CD14-positive monocyte (primary cell): ENCODE measurements at regions not wholly inside any gene's neighbourhood (a gene's known extent, or its start where the extent isn't known, plus 50 kb on each side); places are given as distances from the start of the nearest gene placed in this dataset.

Experiments
- DNase-seq, 3 donors: peaks; one replicate each; pipeline ENCODE4 v3.0.0-alpha.2; 2011 to 2022
- H2AFZ ChIP-seq: 2 replicates; pipeline ENCODE4 v1.6.0; 2012; ENCODE audit warnings: mild to moderate bottlenecking, low read depth, low read length, inconsistent platforms; ENCODE audit not compliant: insufficient read depth, poor library complexity, severe bottlenecking
- H3K27ac ChIP-seq, 2 donors: 1 replicate in 1 of 2; 2 replicates in 1 of 2; pipeline ENCODE4 v1.5.1; 2012 to 2013; ENCODE audit warnings: low read length in 2 of 2, control low read depth in 1 of 2, inconsistent platforms in 1 of 2, low read depth in 1 of 2, mild to moderate bottlenecking in 1 of 2
- H3K27me3 ChIP-seq, 2 donors: one replicate each; pipeline versions ENCODE4 v1.6.0 to v1.6.1; 2011 to 2013; ENCODE audit warnings: low read length in 2 of 2; ENCODE audit not compliant: control insufficient read depth in 2 of 2, insufficient read depth in 2 of 2
- H3K36me3 ChIP-seq, 2 donors: replicated peaks in 1 of 2; 1 replicate in 1 of 2; 2 replicates in 1 of 2; pipeline versions ENCODE4 v1.5.1 to v1.6.1; 2012 to 2013; ENCODE audit warnings: low read length in 2 of 2, control low read depth in 1 of 2, inconsistent platforms in 1 of 2, mild to moderate bottlenecking in 1 of 2; ENCODE audit not compliant: insufficient read depth in 2 of 2, control insufficient read depth in 1 of 2
- H3K4me1 ChIP-seq, 2 donors: 1 replicate in 1 of 2; 2 replicates in 1 of 2; pipeline versions ENCODE4 v1.5.1 to v1.6.1; 2012 to 2013; ENCODE audit warnings: low read length in 2 of 2, control low read depth in 1 of 2, inconsistent platforms in 1 of 2, mild to moderate bottlenecking in 1 of 2, moderate library complexity in 1 of 2; ENCODE audit not compliant: insufficient read depth in 2 of 2, control insufficient read depth in 1 of 2
- H3K4me2 ChIP-seq: replicated peaks from 2 replicates; pipeline ENCODE3; 2012; ENCODE audit warnings: low read length, moderate library complexity, mild to moderate bottlenecking; ENCODE audit not compliant: poor library complexity, severe bottlenecking; ENCODE audit errors: extremely low read depth
- H3K4me3 ChIP-seq, 3 experiments: fragments of 200-600 bp in 1 of 3; sonication (generic) in 1 of 3; replicated peaks in 1 of 3; 1 replicate in 2 of 3; 2 replicates in 1 of 3; pipeline ENCODE4 v1.5.1; 2011 to 2013; ENCODE audit warnings: low read length in 3 of 3, mild to moderate bottlenecking in 3 of 3, control low read depth in 2 of 3, low read depth in 2 of 3, inconsistent platforms in 1 of 3, moderate library complexity in 1 of 3
- H3K79me2 ChIP-seq: 2 replicates; pipeline ENCODE4 v1.6.0; 2012; ENCODE audit warnings: mild to moderate bottlenecking, control low read depth, inconsistent platforms, low read length, moderate library complexity; ENCODE audit not compliant: insufficient read depth
- H3K9ac ChIP-seq: 2 replicates; pipeline ENCODE4 v1.6.0; 2017; ENCODE audit warnings: low read length, mild to moderate bottlenecking; ENCODE audit not compliant: insufficient read depth, poor library complexity, severe bottlenecking
- H3K9me3 ChIP-seq, 2 donors: replicated peaks in 1 of 2; 1 replicate in 1 of 2; 2 replicates in 1 of 2; pipeline versions ENCODE4 v1.5.1 to v1.6.1; 2012 to 2013; ENCODE audit warnings: low read length in 2 of 2, control low read depth in 1 of 2; ENCODE audit not compliant: control insufficient read depth in 1 of 2, insufficient read depth in 1 of 2
- H4K20me1 ChIP-seq: 2 replicates; pipeline ENCODE4 v1.6.0; 2012; ENCODE audit warnings: mild to moderate bottlenecking, low read length, control low read depth, moderate library complexity; ENCODE audit not compliant: insufficient read depth
- H3K27ac Mint-ChIP-seq, 7 donors: one replicate each; pipeline ENCODE4 v1.8.0; 2020; ENCODE audit warnings: mild to moderate bottlenecking in 7 of 7, mixed read lengths in 7 of 7, moderate library complexity in 6 of 7, inconsistent platforms in 2 of 7
- H3K27me3 Mint-ChIP-seq, 3 donors: one replicate each; pipeline ENCODE4 v1.8.0; 2021 to 2022; ENCODE audit warnings: low read depth in 3 of 3, mild to moderate bottlenecking in 3 of 3, mixed read lengths in 3 of 3, moderate library complexity in 3 of 3, inconsistent platforms in 1 of 3
- H3K36me3 Mint-ChIP-seq, 2 donors: one replicate each; pipeline ENCODE4 v1.8.0; 2020; ENCODE audit warnings: mixed read lengths in 2 of 2, inconsistent platforms in 1 of 2, mild to moderate bottlenecking in 1 of 2
- H3K4me1 Mint-ChIP-seq: one replicate; pipeline ENCODE4 v1.8.0; 2020; ENCODE audit warnings: mild to moderate bottlenecking, mixed read lengths
- H3K4me3 Mint-ChIP-seq, 2 donors: one replicate each; pipeline ENCODE4 v1.8.0; 2020; ENCODE audit warnings: mild to moderate bottlenecking in 2 of 2, mixed read lengths in 2 of 2, moderate library complexity in 1 of 2
- H3K9me3 Mint-ChIP-seq, 7 donors: one replicate each; pipeline ENCODE4 v1.8.0; 2020 to 2022; ENCODE audit warnings: mixed read lengths in 7 of 7, mild to moderate bottlenecking in 6 of 7, moderate library complexity in 6 of 7, inconsistent platforms in 2 of 7
- WGBS: methylation state at CpG from one replicate; pipeline ENCODE4 v1.1.5; 2013; ENCODE audit warnings: missing lambda C conversion rate; ENCODE audit not compliant: insufficient coverage; 5-methylcytosine and 5-hydroxymethylcytosine counted together
- intact Hi-C, 2 donors: fragments of 100-400 bp; cut with micrococcal nuclease; formaldehyde crosslinking; loops; one replicate each; pipeline versions ENCODE4 v1.15.0 to v1.15.1; 2023
- TF ChIP-seq, protein P1 (sequence below): fragments of 200-600 bp; IDR thresholded peaks from one replicate; pipeline ENCODE4 v1.8.0; 2022; ENCODE audit warnings: antibody characterized with exemption, mild to moderate bottlenecking

- no peak overlapping the region for H3K9ac ChIP-seq
- no peaks in the 10 kb centered on the region for H3K27me3 ChIP-seq
- no peaks in the 10 kb centered on the region for H3K36me3 Mint-ChIP-seq
- no peak overlapping the region for H3K27ac ChIP-seq
- no peak overlapping the region for H3K4me2 ChIP-seq
- no peaks in the 10 kb centered on the region for H4K20me1 ChIP-seq
- no peaks in the 10 kb centered on the region for H3K4me1 ChIP-seq
- WGBS, result 100% methylated on average over 2 of the region's 3 CpGs
- H3K27ac Mint-ChIP-seq, result no peak overlapping the region
- H3K79me2 ChIP-seq, result no peaks in the 10 kb centered on the region
- no peak for DNase-seq
- no peak overlapping the region for H3K4me3 Mint-ChIP-seq
- no peaks in the 10 kb centered on the region for H3K27me3 Mint-ChIP-seq
- H3K4me1 Mint-ChIP-seq, result no peaks in the 10 kb centered on the region
- no peaks in the 10 kb centered on the region for H3K9me3 ChIP-seq
- intact Hi-C loops, result no loop called here
- H3K4me3 ChIP-seq, result no peak overlapping the region
- peaks cover 0 to 1% (median 0%) of the 10 kb centered on the region in 7 donors for H3K9me3 Mint-ChIP-seq
- H2AFZ ChIP-seq, result no peak overlapping the region
- TF ChIP-seq, protein P1, sequence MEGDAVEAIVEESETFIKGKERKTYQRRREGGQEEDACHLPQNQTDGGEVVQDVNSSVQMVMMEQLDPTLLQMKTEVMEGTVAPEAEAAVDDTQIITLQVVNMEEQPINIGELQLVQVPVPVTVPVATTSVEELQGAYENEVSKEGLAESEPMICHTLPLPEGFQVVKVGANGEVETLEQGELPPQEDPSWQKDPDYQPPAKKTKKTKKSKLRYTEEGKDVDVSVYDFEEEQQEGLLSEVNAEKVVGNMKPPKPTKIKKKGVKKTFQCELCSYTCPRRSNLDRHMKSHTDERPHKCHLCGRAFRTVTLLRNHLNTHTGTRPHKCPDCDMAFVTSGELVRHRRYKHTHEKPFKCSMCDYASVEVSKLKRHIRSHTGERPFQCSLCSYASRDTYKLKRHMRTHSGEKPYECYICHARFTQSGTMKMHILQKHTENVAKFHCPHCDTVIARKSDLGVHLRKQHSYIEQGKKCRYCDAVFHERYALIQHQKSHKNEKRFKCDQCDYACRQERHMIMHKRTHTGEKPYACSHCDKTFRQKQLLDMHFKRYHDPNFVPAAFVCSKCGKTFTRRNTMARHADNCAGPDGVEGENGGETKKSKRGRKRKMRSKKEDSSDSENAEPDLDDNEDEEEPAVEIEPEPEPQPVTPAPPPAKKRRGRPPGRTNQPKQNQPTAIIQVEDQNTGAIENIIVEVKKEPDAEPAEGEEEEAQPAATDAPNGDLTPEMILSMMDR, result no peak
- H3K36me3 ChIP-seq, result no peaks in the 10 kb centered on the region
These were observed 494.2 kb downstream of the MTRR start for GRCh38 chr5:8363138-8363537.

DNA sequence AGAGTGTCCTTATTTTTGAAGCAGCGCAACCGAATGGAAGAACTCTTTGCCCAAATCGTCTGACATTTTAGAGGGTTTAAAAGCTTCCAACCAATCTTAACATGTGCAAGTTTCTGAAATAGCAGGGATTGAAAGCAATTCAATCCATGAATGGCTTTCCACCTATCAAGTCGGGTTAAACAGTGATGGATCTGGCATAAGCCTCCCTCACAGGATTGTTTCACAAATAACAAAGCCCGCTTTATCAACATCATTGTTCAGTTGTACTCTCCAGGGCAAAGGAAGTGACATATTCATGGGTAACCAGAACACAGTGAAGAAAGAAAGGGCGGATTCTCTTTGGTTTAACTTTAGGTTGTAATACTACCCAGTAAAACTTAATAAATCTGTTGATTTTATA is 497.3 kb downstream of the MTRR start:
- Histone ChIP-seq H3K4me3 (no peak overlapping the region), H3K4me1 (no peaks in the 10 kb centered on the region), H3K27ac (no peak overlapping the region), H3K9me3 (no peaks in the 10 kb centered on the region), H3K27me3 (no peaks in the 10 kb centered on the region), H4K20me1 (no peaks in the 10 kb centered on the region), H3K36me3 (no peaks in the 10 kb centered on the region), H2AFZ (no peak overlapping the region), H3K9ac (no peak overlapping the region), H3K79me2 (no peaks in the 10 kb centered on the region), H3K4me2 (no peak overlapping the region)
- no peaks in the 10 kb centered on the region for H3K36me3 Mint-ChIP-seq
- intact Hi-C loops, result no loop called here
- no peaks in the 10 kb centered on the region for H3K9me3 Mint-ChIP-seq
- no peaks in the 10 kb centered on the region for H3K27me3 Mint-ChIP-seq
- no peak overlapping the region for H3K27ac Mint-ChIP-seq
- no peaks in the 10 kb centered on the region for H3K4me1 Mint-ChIP-seq
- H3K4me3 Mint-ChIP-seq, result no peak overlapping the region
- TF ChIP-seq, protein P1, result no peak
- 86% methylated on average over 1 of the region's 6 CpGs for WGBS
- DNase-seq, result no peak
